GM18870 (cell line): ENCODE measurements at regions not wholly inside any gene's neighbourhood (a gene's known extent, or its start where the extent isn't known, plus 50 kb on each side); places are given as distances from the start of the nearest gene placed in this dataset.
"Not testable (repeated sequence)": the region's sequence is repeated elsewhere in the genome, so short reads cannot be mapped to it uniquely, and the experiment has no call there.

Experiments
- ATAC-seq: cut with Tn5 transposase; IDR thresholded peaks from one replicate; pipeline ENCODE4 v1.9.1; 2021; ENCODE audit warnings: moderate library complexity; ENCODE audit not compliant: unreplicated experiment

DNA sequence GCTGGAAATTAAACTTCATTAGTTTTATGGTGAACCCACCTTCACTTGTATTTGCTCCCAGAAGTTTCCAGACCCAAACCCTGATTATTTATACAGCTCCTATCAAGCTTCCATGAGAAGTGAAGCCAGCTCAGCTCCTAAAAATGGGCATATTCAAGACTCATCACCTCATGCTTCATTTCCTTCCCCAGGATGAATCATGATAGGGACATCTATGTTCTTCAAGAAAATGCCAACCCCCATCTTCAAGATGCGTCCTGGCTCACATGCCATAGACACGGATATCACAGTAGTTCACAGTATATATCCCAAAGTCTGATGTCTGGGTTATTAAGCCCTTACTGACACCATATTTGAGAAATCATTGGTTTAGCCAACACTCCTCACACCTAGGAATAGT, 217.6 kb downstream of the NPR3 start:
- ATAC-seq = no peak

DNA sequence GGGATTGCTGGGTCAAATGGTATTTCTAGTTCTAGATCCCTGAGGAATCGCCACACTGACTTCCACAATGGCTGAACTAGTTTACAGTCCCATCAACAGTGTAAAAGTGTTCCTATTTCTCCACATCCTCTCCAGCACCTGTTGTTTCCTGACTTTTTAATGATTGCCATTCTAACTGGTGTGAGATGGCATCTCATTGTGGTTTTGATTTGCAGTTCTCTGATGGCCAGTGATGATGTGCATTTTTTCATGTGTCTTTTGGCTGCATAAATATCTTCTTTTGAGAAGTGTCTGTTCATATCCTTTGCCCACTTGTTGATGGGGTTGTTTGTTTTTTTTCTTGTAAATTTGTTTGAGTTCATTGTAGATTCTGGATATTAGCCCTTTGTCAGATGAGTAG, 220.3 kb downstream of the NPR3 start:
- not testable (repeated sequence) for ATAC-seq

DNA sequence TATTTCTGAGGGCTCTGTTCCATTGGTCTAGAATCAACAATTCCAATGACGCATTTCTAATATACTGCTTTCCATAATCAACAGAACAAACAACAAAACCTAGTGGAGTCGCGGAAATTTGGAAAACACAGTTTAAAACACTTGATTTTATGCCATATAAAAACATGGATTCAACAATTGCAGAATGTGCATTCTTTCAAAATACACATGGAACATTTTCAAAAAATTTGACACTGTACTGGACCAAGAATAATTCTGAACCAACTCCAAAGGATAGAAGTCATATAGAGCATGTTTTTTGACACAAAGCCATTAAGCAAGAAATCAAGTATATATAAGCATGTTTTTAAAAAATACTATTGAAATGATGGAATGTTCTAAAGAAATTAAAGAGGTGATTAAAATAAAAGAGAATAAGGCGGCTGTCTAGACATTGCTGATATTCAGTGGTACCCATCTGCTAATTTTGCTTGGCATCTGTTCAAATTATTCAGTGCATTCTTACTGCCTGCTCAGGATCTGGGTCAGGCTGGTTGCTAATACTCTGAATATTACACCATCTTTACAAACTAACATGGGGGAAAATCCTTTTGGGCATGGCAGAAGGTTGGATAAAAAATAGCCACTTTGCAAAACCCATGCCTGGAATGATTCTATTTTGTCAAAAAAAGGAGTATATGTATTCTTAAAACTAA, 221.3 kb downstream of the NPR3 start:
- no peak for ATAC-seq

GRCh38 chr5:32933692-32934091, 222.6 kb downstream of the NPR3 start:
- ATAC-seq = no peak

GRCh38 chr5:32934529-32934928, 223.4 kb downstream of the NPR3 start:
- no peak for ATAC-seq

GRCh38 chr5:32935283-32935682, 224.2 kb downstream of the NPR3 start:
- no peak for ATAC-seq

GRCh38 chr5:32936329-32936728, 225.2 kb downstream of the NPR3 start:
- ATAC-seq = no peak

DNA sequence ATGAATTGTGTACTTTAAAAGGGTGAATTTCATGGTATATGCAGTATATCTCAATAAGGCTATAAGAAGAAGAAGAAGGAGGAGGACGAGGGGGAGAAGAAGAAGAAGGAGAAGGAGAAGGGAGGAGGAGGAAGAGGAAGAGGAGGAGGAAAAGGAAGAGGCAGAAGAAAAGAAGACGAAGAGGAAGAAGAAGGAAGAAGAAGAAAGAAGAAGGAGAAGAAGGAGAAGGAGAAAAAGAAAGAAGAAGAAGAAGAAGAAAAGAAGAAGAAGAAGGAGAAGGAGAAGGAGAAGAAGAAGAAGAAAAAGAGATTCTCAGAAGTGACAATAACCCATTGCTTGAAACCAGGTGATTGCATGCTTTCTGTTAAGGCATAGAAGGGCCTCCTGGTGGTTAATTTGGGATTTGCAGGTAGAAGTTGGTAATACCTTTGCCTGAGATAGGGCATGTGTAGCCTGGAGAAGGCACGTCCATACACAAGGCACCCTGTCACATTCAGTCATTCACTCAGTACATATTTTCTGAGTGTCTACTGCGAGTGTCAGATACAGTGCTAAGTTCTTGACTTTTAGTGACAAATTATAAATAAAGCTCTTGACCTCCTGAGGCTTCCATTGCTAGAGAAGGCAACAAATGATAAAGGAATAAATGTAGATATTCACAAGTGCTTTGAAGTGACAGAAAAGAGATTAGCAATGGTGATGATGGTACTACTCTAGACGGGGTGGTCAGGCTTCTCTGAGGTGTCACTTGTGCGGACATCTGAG, 231.3 kb downstream of the NPR3 start:
- ATAC-seq = no peak

GRCh38 chr5:32949286-32949970, 238.3 kb downstream of the NPR3 start:
- ATAC-seq = no peak

GRCh38 chr5:32951003-32951402, 239.9 kb downstream of the NPR3 start:
- no peak for ATAC-seq

DNA sequence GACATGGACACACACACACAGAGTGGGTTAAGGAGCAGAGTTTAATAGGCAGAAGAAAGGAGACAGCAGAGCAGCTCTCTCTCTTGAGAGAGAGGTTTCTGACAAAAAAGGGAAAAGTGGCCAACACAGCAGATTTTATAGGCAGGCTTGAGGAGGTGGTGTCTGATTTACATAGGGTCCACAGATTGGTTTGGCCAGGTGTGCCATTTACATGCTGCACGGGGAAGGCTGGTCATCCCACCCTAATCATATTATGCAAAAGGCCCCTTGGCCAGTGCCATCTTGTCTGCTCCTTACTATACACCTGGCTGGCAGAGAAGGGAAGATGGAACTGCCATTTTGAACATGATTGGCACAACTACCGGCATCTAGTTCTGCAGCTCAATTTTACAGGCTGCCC, 240.8 kb downstream of the NPR3 start:
- no peak for ATAC-seq

DNA sequence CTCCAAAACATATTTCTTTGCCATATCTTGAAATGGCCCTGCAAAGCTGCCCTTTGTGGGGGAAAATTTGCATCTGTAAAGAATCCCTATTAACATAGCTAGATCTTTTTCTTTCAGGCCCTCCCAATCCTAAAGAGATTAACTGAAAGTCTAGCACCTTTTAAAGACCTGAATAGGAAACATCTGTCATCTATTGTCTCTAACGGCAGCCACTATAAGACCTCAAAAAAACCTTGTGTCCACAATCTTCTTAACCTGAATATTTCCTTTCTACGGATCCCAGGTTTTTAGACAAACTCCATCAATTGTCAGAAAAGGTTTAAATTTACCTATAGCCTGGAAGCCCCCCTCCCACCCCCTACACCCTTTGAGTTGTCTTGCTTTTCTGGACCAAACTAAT, 241.3 kb downstream of the NPR3 start:
- ATAC-seq = not testable (repeated sequence)

DNA sequence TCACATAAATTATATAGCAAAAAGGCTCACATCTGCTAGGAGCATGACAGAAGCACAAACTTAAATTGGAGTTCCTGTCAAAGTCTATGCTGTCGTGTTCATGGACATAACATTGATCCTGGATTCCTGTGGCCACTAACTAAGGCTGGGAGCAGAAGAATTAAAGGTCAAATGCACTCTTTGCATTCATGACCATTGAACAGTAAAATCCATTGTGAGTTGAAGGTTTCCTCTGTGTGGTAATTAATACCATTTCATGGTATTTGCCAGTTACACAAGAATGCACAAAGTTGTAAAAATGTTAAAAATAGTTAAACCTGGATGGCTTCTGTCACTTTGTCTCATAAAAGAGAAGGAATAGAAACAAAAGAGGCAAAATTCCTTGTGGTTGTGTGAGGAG, 242.6 kb downstream of the NPR3 start:
- ATAC-seq = no peak

- no peak for ATAC-seq
Measured at GRCh38 chr5:32955814-32956213, 244.7 kb downstream of the NPR3 start.

- no peak for ATAC-seq
Measured at GRCh38 chr5:32960340-32961058, 249.4 kb downstream of the NPR3 start.

GRCh38 chr5:32961059-32961415, 249.9 kb downstream of the NPR3 start:
- no peak for ATAC-seq

- ATAC-seq = no peak
Measured at GRCh38 chr5:32964261-32964660, 253.1 kb downstream of the NPR3 start.

DNA sequence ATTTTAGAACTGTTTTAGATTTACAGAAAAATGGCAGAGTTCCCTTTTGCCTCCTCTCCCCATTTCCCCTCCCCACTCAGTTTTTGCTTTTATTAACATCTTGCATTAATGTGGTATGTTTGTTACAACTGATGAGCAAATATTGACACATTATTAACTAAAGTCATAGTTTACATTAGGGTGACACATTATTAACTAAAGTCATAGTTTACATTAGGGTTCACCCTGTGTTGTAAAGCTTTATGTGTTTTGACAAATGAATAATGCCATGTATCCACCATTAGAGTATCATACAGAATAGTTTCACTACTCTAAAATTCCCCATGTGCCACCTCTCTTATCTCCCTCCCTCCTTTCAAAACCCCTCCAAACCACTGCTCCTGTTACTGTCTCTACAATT, 262.5 kb downstream of the NPR3 start:
- no peak for ATAC-seq

GRCh38 chr5:32975656-32976375, 264.7 kb downstream of the NPR3 start:
- no peak for ATAC-seq

GRCh38 chr5:32981061-32981460, 269.9 kb downstream of the NPR3 start:
- no peak for ATAC-seq
